Activated T-cell treated with anti-CD3 and anti-CD28 coated beads for 1 hour (primary cell): ENCODE measurements at regions not wholly inside any gene's neighbourhood (a gene's known extent, or its start where the extent isn't known, plus 50 kb on each side); places are given as distances from the start of the nearest gene placed in this dataset.

Experiments used
- DNase-seq: peaks from one replicate; pipeline ENCODE4 v3.0.0-alpha.2; 2020; ENCODE audit warnings: low read depth

GRCh38 chr7:106165337-106165736 is 53.2 kb upstream of the SYPL1 start:
- no peak for DNase-seq

GRCh38 chr7:106163257-106163656 is 51.1 kb upstream of the SYPL1 start:
- DNase-seq, result no peak
